GM19035 (cell line): ENCODE measurements at regions not wholly inside any gene's neighbourhood (a gene's known extent, or its start where the extent isn't known, plus 50 kb on each side); places are given as distances from the start of the nearest gene placed in this dataset.
"Not testable (repeated sequence)": the region's sequence is repeated elsewhere in the genome, so short reads cannot be mapped to it uniquely, and the experiment has no call there.

Experiments used
- ATAC-seq: cut with Tn5 transposase; IDR thresholded peaks from one replicate; pipeline ENCODE4 v1.9.1; 2021; ENCODE audit not compliant: unreplicated experiment

GRCh38 chr7:97373736-97374135, 256.2 kb downstream of the SDHAF3 start:
- no peak for ATAC-seq

GRCh38 chr7:97377713-97378112, 260.2 kb downstream of the SDHAF3 start:
- no peak for ATAC-seq

GRCh38 chr7:97381815-97382554, 264.5 kb downstream of the SDHAF3 start:
- ATAC-seq: no peak

GRCh38 chr7:97390052-97390451, 272.6 kb downstream of the SDHAF3 start:
- no peak for ATAC-seq

- no peak for ATAC-seq
Measured at GRCh38 chr7:97390915-97391593, 273.6 kb downstream of the SDHAF3 start.

- no peak for ATAC-seq
Measured at GRCh38 chr7:97401398-97401797, 283.9 kb downstream of the SDHAF3 start.

GRCh38 chr7:97405835-97406234, 288.3 kb downstream of the SDHAF3 start:
- ATAC-seq: no peak

- ATAC-seq: no peak
Measured at GRCh38 chr7:97407106-97407505, 289.6 kb downstream of the SDHAF3 start.

- no peak for ATAC-seq
Measured at GRCh38 chr7:97409346-97409745, 291.8 kb downstream of the SDHAF3 start.

- no peak for ATAC-seq
Measured at GRCh38 chr7:97418312-97418711, 300.8 kb downstream of the SDHAF3 start.

- ATAC-seq: no peak
Measured at GRCh38 chr7:97419898-97420297, 302.4 kb downstream of the SDHAF3 start.

GRCh38 chr7:97421307-97421930, 303.9 kb downstream of the SDHAF3 start:
- no peak for ATAC-seq

- ATAC-seq: no peak
Measured at GRCh38 chr7:97422046-97422445, 304.5 kb downstream of the SDHAF3 start.

- no peak for ATAC-seq
Measured at GRCh38 chr7:97430006-97430405, 301.9 kb upstream of the TAC1 start.

- no peak for ATAC-seq
Measured at GRCh38 chr7:97439637-97440214, 292.2 kb upstream of the TAC1 start.

GRCh38 chr7:97446361-97446760, 285.5 kb upstream of the TAC1 start:
- no peak for ATAC-seq

- not testable (repeated sequence) for ATAC-seq
Measured at GRCh38 chr7:97449448-97449847, 282.4 kb upstream of the TAC1 start.

GRCh38 chr7:97450516-97450915, 281.4 kb upstream of the TAC1 start:
- ATAC-seq: no peak

GRCh38 chr7:97454636-97455035, 277.2 kb upstream of the TAC1 start:
- ATAC-seq: no peak

GRCh38 chr7:97457054-97457453, 274.8 kb upstream of the TAC1 start:
- no peak for ATAC-seq

- no peak for ATAC-seq
Measured at GRCh38 chr7:97460433-97460832, 271.5 kb upstream of the TAC1 start.

- ATAC-seq: no peak
Measured at GRCh38 chr7:97461596-97461995, 270.3 kb upstream of the TAC1 start.
